ENCODE measurements at regions not wholly inside any gene's neighbourhood (a gene's known extent, or its start where the extent isn't known, plus 50 kb on each side); places are given as distances from the start of the nearest gene placed in this dataset.
"Not testable (repeated sequence)": the region's sequence is repeated elsewhere in the genome, so short reads cannot be mapped to it uniquely, and the experiment has no call there.

DNA sequence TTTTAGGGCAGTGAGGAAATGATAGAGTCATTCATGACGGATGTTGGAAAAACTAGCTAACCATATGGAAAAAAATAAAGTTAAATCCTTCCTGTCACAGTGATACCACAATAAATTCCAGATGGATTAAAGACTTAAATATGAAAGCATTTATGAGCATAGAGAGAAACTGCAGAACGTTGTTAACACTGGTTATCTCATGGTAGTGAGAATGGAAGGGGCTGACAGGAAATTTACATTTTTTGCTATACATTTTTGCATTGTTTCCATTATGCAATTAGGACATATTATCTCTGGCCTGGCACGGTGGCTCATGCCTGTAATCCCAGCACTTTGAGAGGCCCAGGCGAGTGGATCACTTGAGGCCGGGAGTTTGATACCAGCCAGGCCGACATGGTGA, 130.5 kb upstream of the VOPP1 start:
- DNase-seq (ENCODE audit: low read depth), result not testable (repeated sequence)

DNA sequence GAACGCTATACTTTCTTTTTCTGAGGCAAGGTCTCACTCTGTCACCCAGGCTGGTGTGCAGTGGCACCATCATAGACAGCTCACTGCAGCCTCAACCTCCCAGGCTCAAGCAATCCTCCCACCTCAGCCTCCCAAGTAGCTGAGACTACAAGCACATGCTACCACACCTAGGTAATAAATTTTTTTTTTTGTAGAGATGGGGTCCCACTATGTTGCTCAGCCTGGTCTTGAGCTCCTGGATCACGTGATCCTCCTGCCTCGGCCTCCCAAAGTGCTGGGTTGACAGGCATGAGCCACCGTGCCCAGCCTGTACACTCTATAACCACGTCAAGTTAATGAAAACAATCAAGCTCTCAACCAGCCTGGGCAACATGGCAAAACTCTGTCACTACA, 127.1 kb upstream of the VOPP1 start:
- not testable (repeated sequence) for DNase-seq (ENCODE audit: low read depth)

DNA sequence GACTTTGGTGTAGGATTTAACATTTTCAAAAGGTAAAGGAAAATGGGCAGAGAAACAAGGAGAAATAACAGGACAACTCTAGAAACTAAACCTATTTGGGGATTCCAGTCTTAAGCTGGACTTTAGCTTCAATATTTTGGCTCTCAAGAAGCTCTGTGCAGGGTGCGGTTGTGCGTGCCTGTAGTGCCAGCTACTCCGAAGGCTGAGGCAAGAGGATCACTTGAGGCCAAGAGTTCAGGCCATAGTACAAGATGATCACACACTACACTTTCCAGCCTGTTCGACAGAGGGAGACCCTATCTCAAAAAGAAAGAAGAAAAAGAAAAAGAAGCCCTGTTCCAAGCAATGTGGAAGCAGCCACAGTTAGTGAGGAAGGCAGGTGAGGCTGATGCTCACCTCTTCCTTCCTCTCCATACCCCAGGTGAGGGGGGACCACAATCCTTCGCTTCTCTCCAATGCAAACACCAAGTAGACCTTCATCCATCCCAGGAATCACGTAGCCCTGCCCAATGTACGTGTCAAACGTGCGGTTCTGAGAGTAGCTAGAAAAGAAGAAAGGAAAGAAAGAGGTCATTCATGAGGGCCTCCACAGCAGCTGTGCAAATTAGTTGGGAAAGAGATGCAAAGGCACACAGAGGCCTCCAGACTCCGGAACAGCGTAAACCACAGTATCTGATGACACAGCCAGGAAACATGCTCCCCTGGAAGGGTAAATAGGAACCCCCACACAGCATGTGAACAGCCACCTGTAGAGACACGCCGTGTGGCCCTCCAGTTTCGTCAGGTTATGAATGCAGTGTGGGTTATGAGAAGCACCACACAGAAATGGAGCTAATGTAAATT, 126.5 kb upstream of the VOPP1 start:
- DNase-seq (ENCODE audit: low read depth), result not testable (repeated sequence)

DNA sequence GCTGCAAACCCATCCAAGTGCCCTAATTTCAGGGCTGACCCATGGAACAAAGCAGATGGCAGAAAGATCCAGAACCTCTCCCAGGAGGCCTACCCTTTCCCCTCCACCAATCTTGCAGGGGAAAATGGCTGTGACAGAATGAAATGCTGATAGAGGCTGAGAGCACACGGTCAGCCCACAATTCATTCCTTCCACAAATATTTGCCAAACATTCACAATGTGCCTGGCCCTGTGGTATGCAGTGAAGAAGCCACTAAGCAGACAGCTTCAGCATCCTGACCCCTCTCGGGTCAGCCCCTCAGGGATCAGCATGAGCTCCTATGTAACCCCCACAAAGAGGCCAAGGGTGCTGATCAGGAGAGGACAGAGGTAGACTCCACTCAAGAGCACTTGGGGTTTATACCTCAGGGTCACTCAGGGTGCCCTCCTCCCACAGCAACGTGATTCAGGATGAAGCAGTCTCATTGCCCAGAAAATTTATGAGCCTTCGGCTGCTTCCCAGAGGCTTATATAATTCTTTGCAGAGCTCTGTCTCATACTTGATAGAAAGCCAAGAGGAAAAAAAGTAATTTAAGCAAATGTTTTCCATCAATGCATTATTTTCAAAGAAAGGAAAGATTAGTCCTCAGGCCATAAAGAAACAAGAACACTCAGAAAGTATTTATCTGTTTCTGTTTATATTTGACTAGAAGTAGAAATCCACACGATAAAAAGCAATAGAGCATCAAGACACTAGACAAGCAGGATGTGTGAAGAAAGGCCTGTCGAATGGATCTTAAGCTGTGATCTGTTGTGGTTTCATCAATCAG, 123.8 kb upstream of the VOPP1 start:
- DNase-seq (ENCODE audit: low read depth), result not testable (repeated sequence)

DNA sequence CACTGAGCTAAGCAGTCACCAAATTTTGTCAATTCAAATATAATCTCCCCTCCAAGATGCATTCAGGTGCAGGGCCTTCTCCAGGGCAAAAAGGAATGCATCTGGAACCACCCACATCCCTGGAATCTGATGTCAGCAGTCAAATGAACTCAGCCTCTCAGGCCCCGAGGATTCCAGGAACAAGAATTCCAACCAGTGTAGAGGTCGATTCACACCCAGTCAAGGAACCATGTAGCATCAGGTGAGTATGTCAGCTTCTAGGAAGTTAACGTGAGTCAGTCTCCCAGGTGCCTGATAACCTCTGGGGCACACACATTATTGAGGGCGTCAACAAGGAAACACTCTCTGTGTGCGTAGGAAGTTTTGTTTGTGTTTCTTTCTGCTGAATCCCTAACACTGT, 122.2 kb upstream of the VOPP1 start:
- DNase-seq (ENCODE audit: low read depth), result not testable (repeated sequence)

DNA sequence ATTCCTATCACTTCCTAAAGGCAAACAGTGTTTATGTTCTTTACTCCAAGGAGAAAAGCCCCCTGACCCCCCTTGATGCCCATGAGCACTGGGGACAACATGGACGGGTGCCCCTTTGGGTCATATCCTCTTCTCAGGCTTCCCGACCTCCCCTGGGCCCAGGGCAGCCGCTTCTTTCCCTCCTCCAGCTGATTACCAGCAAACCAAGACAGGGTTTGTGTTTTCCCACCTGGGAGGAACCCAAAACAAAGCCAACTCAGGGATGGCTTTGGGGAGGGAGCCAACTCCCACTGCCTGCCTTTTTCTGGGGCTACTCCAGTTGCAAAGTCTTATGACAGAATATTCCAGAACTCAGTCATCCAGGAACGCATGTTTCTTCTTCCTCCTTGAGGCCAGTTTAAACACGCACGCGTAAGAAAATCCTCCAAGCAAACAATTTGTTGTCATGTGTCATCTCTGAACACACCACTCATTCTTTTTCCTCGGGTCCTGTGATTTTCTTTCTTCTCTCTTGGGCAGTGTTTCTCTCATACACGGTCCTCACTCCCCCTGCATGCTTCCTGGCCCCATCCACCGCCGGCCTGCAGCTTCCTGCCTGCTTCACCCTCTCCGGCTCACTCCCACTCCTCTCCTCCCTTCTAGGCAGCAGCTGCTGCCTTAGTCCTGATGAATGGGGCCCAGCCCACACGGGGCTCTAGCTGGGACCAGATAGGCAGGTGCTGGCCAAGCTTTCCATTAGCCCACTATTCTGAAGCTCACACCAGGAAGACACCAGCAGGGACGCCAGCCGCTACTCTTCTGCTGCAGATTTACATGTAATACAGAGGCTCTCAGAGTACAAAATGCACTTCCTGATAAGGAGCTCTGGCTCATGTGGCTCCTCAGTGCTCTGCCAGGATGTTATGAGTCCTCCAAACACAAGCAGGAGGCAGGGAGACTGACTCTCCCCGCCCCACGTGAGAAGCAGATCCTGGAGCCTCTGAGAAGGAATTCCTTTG, 116.7 kb upstream of the VOPP1 start:
- not testable (repeated sequence) for DNase-seq (ENCODE audit: low read depth)

DNA sequence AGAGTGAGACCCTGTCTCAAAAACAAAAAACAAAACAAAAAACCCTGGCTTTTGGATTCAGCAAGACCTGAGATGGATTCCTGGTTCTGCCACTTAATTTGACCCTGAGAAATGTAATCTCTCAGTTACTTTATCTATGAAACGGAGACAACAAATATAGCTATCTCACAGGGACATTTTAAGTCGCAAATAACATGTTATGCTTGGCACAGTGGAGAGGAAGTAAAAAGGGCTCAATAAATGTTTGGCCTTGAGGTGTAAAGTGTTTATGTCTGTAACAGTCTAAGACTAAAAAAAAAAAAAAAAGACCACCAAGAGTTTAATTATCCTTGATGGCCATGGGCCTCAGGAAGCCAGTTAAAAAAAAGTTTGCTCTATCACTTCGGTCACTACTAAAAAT, 116.0 kb upstream of the VOPP1 start:
- DNase-seq (ENCODE audit: low read depth), result not testable (repeated sequence)

DNA sequence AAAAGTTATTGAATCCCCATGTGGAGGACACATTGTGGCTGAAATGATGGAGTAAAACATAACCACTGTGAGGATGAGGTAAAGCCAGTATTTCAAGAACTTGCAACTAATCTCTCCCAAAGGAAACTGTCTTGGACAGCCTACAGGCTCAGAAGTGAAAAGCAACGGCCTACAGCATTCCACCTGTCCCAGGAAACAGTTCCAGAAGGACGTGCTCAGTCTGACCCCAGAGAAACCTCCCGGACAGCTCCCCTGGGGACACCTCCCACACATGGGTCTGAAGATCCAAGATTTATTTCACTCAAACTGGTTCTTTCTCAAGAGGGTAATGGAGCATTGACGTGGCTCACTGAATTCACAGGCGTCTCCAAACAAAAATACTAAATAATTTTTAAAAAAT, 115.0 kb upstream of the VOPP1 start:
- not testable (repeated sequence) for DNase-seq (ENCODE audit: low read depth)

DNA sequence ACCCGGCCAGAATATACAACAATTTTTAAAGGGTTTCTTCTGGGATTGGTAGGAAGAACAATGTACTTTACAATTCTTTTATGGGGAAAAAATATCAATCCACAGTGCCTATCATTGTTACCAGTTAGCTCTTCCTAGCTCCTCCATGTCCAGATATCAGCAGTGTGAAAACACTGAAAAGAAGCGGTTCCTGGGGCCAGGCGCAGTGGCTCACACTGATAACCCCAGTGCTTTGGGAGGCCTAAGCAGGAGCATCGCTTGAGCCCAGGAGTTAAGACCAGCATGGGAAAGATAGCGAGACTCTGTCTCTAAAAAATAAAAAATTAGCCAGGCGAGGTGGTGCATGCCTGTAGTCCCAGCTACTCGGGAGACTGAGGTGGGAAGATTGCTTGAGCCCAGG, 114.5 kb upstream of the VOPP1 start:
- DNase-seq (ENCODE audit: low read depth), result not testable (repeated sequence)

DNA sequence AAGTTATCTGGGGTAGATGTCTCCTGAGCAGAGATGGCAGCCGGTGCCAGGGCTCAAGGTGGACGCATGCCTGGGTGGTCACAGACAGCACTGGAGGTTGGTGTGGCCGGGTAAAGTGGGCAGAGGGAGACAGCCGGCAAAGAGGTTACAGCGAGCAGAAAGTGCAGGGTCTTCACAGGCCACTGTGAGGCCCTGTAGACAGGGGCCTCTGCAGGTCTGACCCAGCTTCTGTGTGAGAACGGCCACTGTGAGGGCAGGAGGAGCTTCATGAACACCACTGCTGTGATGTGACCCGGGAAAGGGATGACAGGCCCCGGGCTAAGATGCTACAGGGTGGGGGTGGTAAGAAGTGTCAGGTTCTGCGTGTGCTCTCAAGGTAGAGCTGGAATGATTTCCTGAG, 111.2 kb upstream of the VOPP1 start:
- DNase-seq (ENCODE audit: low read depth), result not testable (repeated sequence)

DNA sequence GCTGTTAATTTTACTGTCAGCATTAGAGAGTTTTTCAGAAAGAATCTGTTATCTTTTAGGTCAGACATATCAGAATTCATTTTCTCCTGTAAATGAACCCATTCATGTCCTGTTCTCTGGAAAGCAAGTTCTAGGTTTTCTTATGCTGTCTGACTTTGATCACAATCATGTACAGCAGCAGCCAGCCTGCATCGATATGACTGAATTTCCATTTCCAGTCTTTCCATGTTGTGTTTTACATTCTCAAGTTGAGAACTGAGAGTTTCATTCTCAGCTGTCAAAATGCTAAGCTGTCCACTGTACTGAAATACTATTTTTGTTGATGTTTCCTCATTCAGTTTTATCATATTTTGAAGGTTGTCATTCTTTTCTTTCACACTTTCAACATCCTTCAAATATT, 103.3 kb upstream of the VOPP1 start:
- DNase-seq (ENCODE audit: low read depth), result not testable (repeated sequence)

DNA sequence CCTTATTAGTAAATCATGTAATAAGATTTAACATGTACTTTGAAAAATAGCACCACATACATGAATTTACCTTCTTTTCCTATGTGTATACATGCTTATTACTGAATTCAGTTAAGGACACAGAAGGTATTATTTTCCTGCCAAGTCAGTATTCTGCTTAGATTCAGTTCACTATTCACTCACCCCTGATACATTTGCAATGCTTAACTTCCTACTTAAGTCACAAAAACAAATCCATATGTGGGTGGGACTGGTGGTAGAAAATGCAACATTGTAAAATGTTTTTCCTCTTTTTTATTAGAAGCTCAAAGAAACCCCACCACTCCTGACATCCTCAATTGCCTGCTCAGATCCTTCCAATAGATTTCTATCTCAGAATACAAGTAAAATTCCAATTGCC, 101.2 kb upstream of the VOPP1 start:
- DNase-seq (ENCODE audit: low read depth), result not testable (repeated sequence)

DNA sequence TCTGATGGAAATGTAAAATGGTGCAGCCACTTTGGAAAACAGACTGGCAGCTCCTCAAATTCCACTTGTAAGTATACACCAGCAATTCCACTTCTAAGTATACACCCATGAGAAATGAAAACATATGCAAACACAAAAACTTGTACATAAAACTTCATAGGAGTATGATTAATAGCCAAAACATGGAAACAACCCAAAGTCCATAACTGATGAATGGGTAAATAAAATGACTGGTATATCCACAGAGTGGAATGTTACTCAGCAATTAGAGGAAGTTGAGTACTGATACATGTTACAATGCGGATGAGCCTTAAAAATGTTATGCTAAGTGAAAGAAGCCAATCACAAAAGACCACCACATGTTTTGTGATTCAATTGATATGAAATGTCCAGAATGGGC, 99.8 kb upstream of the VOPP1 start:
- DNase-seq (ENCODE audit: low read depth), result not testable (repeated sequence)

DNA sequence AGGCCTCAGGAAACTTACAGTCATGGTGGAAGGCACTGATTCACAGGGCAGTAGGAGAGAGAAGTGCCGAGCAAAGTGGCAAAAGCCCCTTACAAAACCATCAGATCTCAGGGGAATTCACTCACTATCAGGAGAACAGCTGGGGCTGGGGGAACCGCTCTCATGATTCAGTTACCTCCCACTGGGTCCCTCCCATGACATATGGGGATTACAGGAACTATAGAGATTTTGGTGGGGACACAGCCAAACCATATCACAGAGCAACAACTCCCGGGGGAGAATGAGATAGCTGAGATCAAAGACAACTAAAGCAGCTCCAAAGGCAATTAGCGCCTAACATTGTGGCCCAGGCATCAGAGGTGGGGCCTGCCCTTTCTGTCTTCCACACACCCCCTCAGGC, 85.4 kb upstream of the VOPP1 start:
- no peak for DNase-seq (ENCODE audit: low read depth)

DNA sequence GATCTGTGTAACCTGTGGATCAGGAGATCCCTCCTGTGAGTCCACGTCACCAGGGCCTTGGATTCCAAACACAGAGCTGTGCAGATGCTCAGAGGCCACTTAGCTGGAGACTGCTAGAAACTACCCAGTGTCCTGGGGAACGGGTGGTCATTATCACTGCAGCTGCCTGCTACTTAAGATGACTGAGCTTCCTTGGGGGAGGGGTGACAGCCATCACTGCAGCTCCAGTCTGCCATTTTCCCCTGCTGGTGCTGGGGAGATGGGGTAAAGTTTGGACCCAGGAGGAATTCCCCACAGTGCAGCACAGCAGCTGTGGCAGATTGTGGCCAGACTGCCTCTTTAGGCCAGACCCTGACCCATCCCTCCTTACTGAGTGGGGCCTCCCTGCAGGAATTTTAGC, 78.8 kb upstream of the VOPP1 start:
- no peak for DNase-seq (ENCODE audit: low read depth)

DNA sequence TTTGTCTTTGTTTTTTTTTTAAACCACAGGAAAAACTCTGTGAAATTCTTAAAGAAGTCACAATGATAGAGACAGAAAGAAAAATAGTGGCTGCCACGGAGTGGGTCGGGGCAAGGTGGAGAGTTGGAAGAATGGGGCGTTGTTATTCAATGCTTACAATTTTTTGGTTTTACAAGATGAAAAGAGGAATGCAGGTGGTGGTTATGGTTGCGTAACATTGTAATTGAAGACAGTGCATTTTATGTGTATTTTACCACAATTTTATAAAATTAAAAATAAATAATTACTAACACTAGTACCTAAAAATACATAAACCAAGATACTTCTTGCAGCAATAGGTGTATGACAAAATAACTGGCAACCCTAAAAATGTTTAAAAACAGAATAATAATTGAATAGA, 76.9 kb upstream of the VOPP1 start:
- no peak for DNase-seq (ENCODE audit: low read depth)

DNA sequence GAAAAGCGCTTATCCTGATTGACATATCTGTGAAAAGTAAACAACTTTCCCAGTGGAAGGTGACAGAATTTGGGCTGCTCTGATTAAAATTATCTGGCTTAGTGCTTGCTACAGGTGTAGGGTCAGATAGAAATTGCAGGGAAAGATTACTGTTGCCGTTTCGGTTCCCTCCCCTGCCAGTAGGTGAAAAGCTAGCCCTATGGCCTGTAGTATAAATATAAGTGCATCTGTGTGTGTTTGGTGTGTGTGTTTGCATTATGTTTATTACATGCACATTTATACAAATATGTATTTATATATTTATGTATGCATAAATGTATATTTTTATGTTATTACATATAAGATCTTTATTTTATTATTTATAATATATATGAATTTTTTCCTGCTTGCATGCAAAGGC, 72.3 kb upstream of the VOPP1 start:
- no peak for DNase-seq (ENCODE audit: low read depth)

DNA sequence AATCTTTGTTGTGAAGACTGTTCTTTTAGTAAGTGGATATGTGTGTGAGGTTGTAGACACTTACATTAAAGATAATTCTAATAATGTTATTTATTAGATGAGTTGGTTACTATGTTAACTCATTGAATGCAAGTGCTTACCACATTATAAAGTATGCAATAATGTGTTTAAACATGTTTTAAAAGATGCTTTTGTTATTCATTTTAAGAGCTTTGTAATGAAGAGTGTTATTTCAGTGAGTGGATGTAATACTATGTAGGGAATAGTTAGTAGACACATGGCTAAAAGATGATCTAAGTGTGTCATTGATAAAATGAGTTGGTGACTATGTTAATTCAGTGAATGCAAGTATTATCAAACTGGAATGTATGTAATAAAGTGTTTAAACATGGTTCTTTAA, 70.0 kb upstream of the VOPP1 start:
- DNase-seq (ENCODE audit: low read depth), result no peak

DNA sequence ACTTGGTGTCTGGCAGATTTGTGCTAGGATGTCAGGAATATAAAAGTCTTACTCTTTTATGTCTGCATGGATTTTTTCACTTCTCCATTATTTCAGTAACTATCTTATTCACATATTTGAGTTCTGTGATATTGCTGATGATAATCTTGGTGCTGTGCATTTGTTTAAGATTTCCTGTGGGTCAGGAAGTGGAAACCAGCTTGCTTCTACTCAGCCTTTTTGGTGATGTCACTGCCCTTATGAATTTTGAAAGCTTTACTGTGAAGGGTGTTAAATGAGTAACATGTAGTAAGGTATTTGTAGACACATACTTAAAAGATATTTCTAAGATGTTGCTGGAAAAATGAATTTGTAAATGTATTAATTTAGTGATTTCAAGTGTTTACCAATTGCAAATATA, 69.5 kb upstream of the VOPP1 start:
- DNase-seq (ENCODE audit: low read depth), result no peak

DNA sequence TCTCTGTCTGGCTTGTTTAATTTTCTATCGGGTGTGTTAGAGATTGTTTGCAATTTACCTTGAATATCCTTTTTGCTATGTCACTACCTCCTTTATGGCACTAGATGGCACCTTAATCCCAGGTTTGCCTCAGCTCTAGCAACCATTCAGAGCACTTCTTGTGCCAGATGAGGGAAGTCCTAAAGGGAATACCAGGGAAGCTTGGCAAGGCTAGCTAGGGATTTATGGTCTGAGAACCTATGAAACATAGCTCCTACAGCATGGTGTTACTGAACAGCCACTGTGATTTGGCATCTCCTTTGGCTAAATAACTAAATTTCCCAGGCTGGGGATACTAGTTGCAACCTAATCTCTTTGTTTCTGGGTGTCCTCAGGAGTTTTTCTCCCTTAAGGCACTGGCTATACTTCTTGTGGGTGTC, 69.0 kb upstream of the VOPP1 start:
- DNase-seq (ENCODE audit: low read depth), result peak; percentile 8

DNA sequence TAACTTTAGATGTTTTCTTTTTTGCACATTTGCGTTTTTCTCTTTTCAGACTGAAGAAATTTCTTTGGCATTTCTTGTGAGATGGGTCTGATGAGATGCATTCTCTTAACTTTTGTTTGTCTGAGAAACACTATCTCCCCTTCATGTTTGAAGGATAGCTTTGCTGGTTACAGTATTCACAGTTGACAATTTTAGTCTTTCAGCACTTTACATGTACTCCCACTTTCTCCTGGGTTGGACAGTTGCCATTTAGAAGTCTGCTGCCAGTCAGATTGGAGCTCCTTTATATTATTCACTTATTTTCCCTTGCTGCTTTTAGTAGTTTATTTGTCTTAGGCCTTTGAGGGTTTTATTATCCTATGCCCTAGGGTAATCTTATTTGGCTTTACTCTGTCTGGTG, 67.3 kb upstream of the VOPP1 start:
- DNase-seq (ENCODE audit: low read depth), result no peak

DNA sequence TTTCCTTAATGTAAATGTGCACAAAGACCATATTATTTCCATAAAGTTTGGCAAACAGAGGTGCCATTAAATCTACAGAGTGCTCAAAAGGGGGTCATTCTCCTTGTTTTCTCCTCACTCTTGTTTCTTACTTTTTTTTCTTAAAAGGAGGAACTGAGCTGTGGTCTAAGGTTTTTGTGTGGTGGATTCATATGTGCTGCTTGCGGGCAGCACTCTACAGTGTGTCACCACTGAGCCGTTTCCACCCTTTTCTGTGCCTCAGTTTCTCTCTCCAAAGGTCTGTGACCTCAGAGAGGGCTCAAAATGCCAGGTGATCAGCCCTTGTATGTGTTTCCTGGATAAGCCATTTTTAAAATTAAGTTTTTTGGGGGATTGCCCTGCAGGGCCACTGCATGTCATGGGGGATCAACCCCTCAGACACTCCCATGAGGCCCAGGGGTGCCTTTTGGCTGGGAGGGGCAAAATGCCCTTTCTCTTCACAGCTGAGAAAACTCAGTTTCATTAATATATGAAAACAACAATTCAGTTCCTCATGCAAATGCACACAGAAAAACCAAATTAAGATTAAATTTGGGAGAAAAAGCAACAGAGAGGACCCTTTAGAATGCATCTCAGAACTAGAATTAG, 56.9 kb upstream of the VOPP1 start:
- DNase-seq (ENCODE audit: low read depth), result no peak

Measured in stimulated activated CD8-positive, alpha-beta memory T cell treated with anti-CD3 and anti-CD28 coated beads, Interleukin-12 subunit alpha, Interleukin-12 subunit beta, amount 100 ng/mL, for 1 hour (primary cell).